HG03280 (cell line): ENCODE measurements at regions not wholly inside any gene's neighbourhood (a gene's known extent, or its start where the extent isn't known, plus 50 kb on each side); places are given as distances from the start of the nearest gene placed in this dataset.

Source experiments
- ATAC-seq: cut with Tn5 transposase; IDR thresholded peaks from one replicate; pipeline ENCODE4 v1.9.1; 2021; ENCODE audit warnings: mild to moderate bottlenecking, moderate library complexity; ENCODE audit not compliant: unreplicated experiment

DNA sequence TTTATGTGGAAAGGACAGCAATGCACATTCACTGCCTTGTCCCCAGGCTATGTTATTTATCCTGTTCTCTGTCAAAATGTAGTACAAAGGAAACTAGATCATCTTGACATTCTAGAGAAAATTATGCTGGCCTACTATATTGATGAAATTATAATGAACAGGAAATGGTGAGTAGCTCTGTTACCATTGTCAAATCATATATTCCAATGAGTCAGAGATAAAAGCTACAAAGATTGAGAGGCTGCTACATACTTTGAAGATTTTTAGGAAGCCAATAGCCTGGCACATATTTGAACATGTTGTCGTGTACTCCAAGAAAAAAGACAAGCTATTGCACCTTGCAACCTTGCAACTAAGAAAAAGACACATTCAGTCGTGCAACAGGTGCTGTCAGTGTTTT lies 52.7 kb upstream of the TET2 start:
- ATAC-seq, result no peak
